ENCODE measurements at regions not wholly inside any gene's neighbourhood (a gene's known extent, or its start where the extent isn't known, plus 50 kb on each side); places are given as distances from the start of the nearest gene placed in this dataset.

GRCh38 chr4:13201241-13201640 lies 282.9 kb downstream of the RAB28 start:
- Mint-ChIP-seq H3K27me3 (ENCODE audit: low read depth) (no peaks in the 10 kb centered on the region), H3K27ac (no peak overlapping the region), H3K4me3 (no peak overlapping the region), H3K36me3 (ENCODE audit: insufficient read depth in 2 of 2) (no peaks in the 10 kb centered on the region), H3K9me3 (no peaks in the 10 kb centered on the region), H3K4me1 (ENCODE audit: low read depth) (no peaks in the 10 kb centered on the region)
- ATAC-seq (replicated peaks in 1 of 2) (no peak), DNase-seq (no peak)

GRCh38 chr4:13196721-13197120 lies 287.4 kb downstream of the RAB28 start:
- ATAC-seq (replicated peaks in 1 of 2) (no peak), DNase-seq (no peak)
- Mint-ChIP-seq H3K4me1 (ENCODE audit: low read depth) (no peaks in the 10 kb centered on the region), H3K27me3 (ENCODE audit: low read depth) (no peaks in the 10 kb centered on the region), H3K36me3 (ENCODE audit: insufficient read depth in 2 of 2) (peaks cover 1 to 2% of the 10 kb centered on the region in 2 donors), H3K9me3 (peaks cover 3 to 4% of the 10 kb centered on the region in 2 donors), H3K27ac (no peak overlapping the region), H3K4me3 (no peak overlapping the region)

GRCh38 chr4:13193662-13194061 lies 290.5 kb downstream of the RAB28 start:
- Mint-ChIP-seq H3K27me3 (ENCODE audit: low read depth) (no peaks in the 10 kb centered on the region), H3K9me3 (peaks cover 3 to 4% of the 10 kb centered on the region in 2 donors), H3K4me1 (ENCODE audit: low read depth) (no peaks in the 10 kb centered on the region), H3K4me3 (no peak overlapping the region), H3K36me3 (ENCODE audit: insufficient read depth in 2 of 2) (peaks cover 1 to 2% of the 10 kb centered on the region in 2 donors), H3K27ac (no peak overlapping the region)
- no peak for DNase-seq
- no peak for ATAC-seq (replicated peaks in 1 of 2)

GRCh38 chr4:13190093-13190721 lies 293.9 kb downstream of the RAB28 start:
- H3K27me3 Mint-ChIP-seq (ENCODE audit: low read depth), result no peaks in the 10 kb centered on the region
- H3K27ac Mint-ChIP-seq, result no peak overlapping the region
- DNase-seq (no peak), ATAC-seq (replicated peaks in 1 of 2) (no peak)
- H3K4me1 Mint-ChIP-seq (ENCODE audit: low read depth), result no peaks in the 10 kb centered on the region
- H3K36me3 Mint-ChIP-seq (ENCODE audit: insufficient read depth in 2 of 2), result peaks cover 0 to 2% of the 10 kb centered on the region in 2 donors
- no peak overlapping the region for H3K4me3 Mint-ChIP-seq
- peaks cover 3 to 9% of the 10 kb centered on the region in 2 donors for H3K9me3 Mint-ChIP-seq

- no peaks in the 10 kb centered on the region for H3K27me3 Mint-ChIP-seq (ENCODE audit: low read depth)
- no peak for DNase-seq
- H3K27ac Mint-ChIP-seq, result no peak overlapping the region
- no peak overlapping the region for H3K4me3 Mint-ChIP-seq
- H3K9me3 Mint-ChIP-seq, result peaks cover 3 to 8% of the 10 kb centered on the region in 2 donors
- H3K4me1 Mint-ChIP-seq (ENCODE audit: low read depth), result no peaks in the 10 kb centered on the region
- no peak for ATAC-seq (replicated peaks in 1 of 2)
- H3K36me3 Mint-ChIP-seq (ENCODE audit: insufficient read depth in 2 of 2), result peaks cover 0 to 3% of the 10 kb centered on the region in 2 donors
Measured at GRCh38 chr4:13184199-13184598, 299.9 kb downstream of the RAB28 start.

- H3K27ac Mint-ChIP-seq, result no peak overlapping the region
- H3K27me3 Mint-ChIP-seq (ENCODE audit: low read depth), result no peaks in the 10 kb centered on the region
- no peak for DNase-seq
- no peaks in the 10 kb centered on the region for H3K4me1 Mint-ChIP-seq (ENCODE audit: low read depth)
- peaks cover 0 to 1% of the 10 kb centered on the region in 2 donors for H3K36me3 Mint-ChIP-seq (ENCODE audit: insufficient read depth in 2 of 2)
- no peak for ATAC-seq (replicated peaks in 1 of 2)
- H3K9me3 Mint-ChIP-seq, result peaks cover 0 to 1% of the 10 kb centered on the region in 2 donors
- no peak overlapping the region for H3K4me3 Mint-ChIP-seq
Measured at GRCh38 chr4:13182133-13182532, 302.0 kb downstream of the RAB28 start.

- Mint-ChIP-seq H3K9me3 (peaks cover 0 to 1% of the 10 kb centered on the region in 2 donors), H3K36me3 (ENCODE audit: insufficient read depth in 2 of 2) (peaks cover 0 to 1% of the 10 kb centered on the region in 2 donors), H3K27ac (no peak overlapping the region), H3K4me1 (ENCODE audit: low read depth) (no peaks in the 10 kb centered on the region), H3K4me3 (no peak overlapping the region), H3K27me3 (ENCODE audit: low read depth) (no peaks in the 10 kb centered on the region)
- no peak for DNase-seq
- ATAC-seq (replicated peaks in 1 of 2), result no peak
Measured at GRCh38 chr4:13181681-13182080, 302.5 kb downstream of the RAB28 start.

GRCh38 chr4:13180701-13181100 lies 303.4 kb downstream of the RAB28 start:
- H3K27ac Mint-ChIP-seq, result no peak overlapping the region
- no peak for ATAC-seq (replicated peaks in 1 of 2)
- peaks cover 0 to 1% of the 10 kb centered on the region in 2 donors for H3K36me3 Mint-ChIP-seq (ENCODE audit: insufficient read depth in 2 of 2)
- H3K27me3 Mint-ChIP-seq (ENCODE audit: low read depth), result no peaks in the 10 kb centered on the region
- H3K4me1 Mint-ChIP-seq (ENCODE audit: low read depth), result no peaks in the 10 kb centered on the region
- no peak for DNase-seq
- H3K9me3 Mint-ChIP-seq, result peaks cover 0 to 1% of the 10 kb centered on the region in 2 donors
- no peak overlapping the region for H3K4me3 Mint-ChIP-seq

- no peak overlapping the region for H3K27ac Mint-ChIP-seq
- H3K4me3 Mint-ChIP-seq, result no peak overlapping the region
- no peaks in the 10 kb centered on the region for H3K27me3 Mint-ChIP-seq (ENCODE audit: low read depth)
- H3K36me3 Mint-ChIP-seq (ENCODE audit: insufficient read depth in 2 of 2), result no peaks in the 10 kb centered on the region
- DNase-seq (no peak), ATAC-seq (replicated peaks in 1 of 2) (no peak)
- no peaks in the 10 kb centered on the region for H3K9me3 Mint-ChIP-seq
- no peaks in the 10 kb centered on the region for H3K4me1 Mint-ChIP-seq (ENCODE audit: low read depth)
Measured at GRCh38 chr4:13178621-13179020, 305.5 kb downstream of the RAB28 start.

- H3K9me3 Mint-ChIP-seq, result no peaks in the 10 kb centered on the region
- no peaks in the 10 kb centered on the region for H3K4me1 Mint-ChIP-seq (ENCODE audit: low read depth)
- no peak overlapping the region for H3K4me3 Mint-ChIP-seq
- no peaks in the 10 kb centered on the region for H3K36me3 Mint-ChIP-seq (ENCODE audit: insufficient read depth in 2 of 2)
- no peak for ATAC-seq (replicated peaks in 1 of 2)
- DNase-seq, result no peak
- H3K27ac Mint-ChIP-seq, result no peak overlapping the region
- H3K27me3 Mint-ChIP-seq (ENCODE audit: low read depth), result no peaks in the 10 kb centered on the region
Measured at GRCh38 chr4:13176741-13177142, 307.4 kb downstream of the RAB28 start.

- Mint-ChIP-seq H3K4me3 (no peak overlapping the region), H3K27me3 (ENCODE audit: low read depth) (no peaks in the 10 kb centered on the region), H3K36me3 (ENCODE audit: insufficient read depth in 2 of 2) (no peaks in the 10 kb centered on the region), H3K27ac (no peak overlapping the region), H3K9me3 (no peaks in the 10 kb centered on the region), H3K4me1 (ENCODE audit: low read depth) (no peaks in the 10 kb centered on the region)
- DNase-seq (no peak), ATAC-seq (replicated peaks in 1 of 2) (no peak)
Measured at GRCh38 chr4:13174926-13175325, 309.2 kb downstream of the RAB28 start.

- Mint-ChIP-seq H3K27me3 (ENCODE audit: low read depth) (no peaks in the 10 kb centered on the region), H3K36me3 (ENCODE audit: insufficient read depth in 2 of 2) (no peaks in the 10 kb centered on the region), H3K4me1 (ENCODE audit: low read depth) (no peaks in the 10 kb centered on the region), H3K9me3 (no peaks in the 10 kb centered on the region), H3K4me3 (no peak overlapping the region), H3K27ac (no peak overlapping the region)
- ATAC-seq (replicated peaks in 1 of 2) (no peak), DNase-seq (no peak)
Measured at GRCh38 chr4:13174001-13174400, 310.1 kb downstream of the RAB28 start.

- Mint-ChIP-seq H3K27me3 (ENCODE audit: low read depth) (no peaks in the 10 kb centered on the region), H3K36me3 (ENCODE audit: insufficient read depth in 2 of 2) (no peaks in the 10 kb centered on the region), H3K4me3 (no peak overlapping the region), H3K27ac (no peak overlapping the region), H3K9me3 (peaks cover 0 to 3% of the 10 kb centered on the region in 2 donors), H3K4me1 (ENCODE audit: low read depth) (no peaks in the 10 kb centered on the region)
- DNase-seq (no peak), ATAC-seq (replicated peaks in 1 of 2) (no peak)
Measured at GRCh38 chr4:13171292-13172057, 312.7 kb downstream of the RAB28 start.
